ENCODE measurements at regions not wholly inside any gene's neighbourhood (a gene's known extent, or its start where the extent isn't known, plus 50 kb on each side); places are given as distances from the start of the nearest gene placed in this dataset.

DNA sequence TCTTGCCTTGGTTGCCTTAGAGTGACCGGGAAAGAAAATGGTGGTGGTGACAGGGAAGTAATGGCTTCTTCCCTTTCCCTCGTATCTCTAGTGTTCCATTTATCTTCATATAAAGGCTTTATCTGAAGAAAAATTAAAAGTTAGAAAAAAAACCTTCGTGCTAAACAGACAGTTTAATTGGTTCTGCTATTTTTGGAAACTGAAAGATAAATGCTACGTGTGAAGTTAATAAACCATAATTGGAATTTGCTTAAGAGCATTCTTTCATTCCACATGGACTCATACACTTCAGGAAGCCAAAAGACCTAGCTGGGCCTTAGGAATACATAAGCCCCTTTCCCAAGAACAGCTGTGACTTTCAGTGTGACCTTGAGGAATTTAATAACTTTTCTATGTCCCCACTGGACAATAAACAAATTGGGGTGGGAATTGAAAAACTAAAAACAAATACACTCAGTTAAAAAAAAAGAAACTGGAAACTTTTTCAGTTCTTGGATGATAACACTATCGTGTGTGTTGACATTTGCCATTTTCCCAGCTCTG is 818.8 kb upstream of the WWC1 start:
- Histone ChIP-seq H3K4me3 (ENCODE audit: low read depth, low read length) (no peak overlapping the region), H3K36me3 (ENCODE audit: control insufficient read depth, insufficient read depth, low read length) (no peaks in the 10 kb centered on the region), H3K27me3 (ENCODE audit: control insufficient read depth, insufficient read depth, low read length) (no peaks in the 10 kb centered on the region)
- DNase-seq (ENCODE audit: low read depth), result no peak
- TF ChIP-seq, protein P1, sequence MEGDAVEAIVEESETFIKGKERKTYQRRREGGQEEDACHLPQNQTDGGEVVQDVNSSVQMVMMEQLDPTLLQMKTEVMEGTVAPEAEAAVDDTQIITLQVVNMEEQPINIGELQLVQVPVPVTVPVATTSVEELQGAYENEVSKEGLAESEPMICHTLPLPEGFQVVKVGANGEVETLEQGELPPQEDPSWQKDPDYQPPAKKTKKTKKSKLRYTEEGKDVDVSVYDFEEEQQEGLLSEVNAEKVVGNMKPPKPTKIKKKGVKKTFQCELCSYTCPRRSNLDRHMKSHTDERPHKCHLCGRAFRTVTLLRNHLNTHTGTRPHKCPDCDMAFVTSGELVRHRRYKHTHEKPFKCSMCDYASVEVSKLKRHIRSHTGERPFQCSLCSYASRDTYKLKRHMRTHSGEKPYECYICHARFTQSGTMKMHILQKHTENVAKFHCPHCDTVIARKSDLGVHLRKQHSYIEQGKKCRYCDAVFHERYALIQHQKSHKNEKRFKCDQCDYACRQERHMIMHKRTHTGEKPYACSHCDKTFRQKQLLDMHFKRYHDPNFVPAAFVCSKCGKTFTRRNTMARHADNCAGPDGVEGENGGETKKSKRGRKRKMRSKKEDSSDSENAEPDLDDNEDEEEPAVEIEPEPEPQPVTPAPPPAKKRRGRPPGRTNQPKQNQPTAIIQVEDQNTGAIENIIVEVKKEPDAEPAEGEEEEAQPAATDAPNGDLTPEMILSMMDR (IDR thresholded peaks at IDR 0.05; ENCODE audit: insufficient read depth, low read length, poor library complexity, severe bottlenecking), result no peak

DNA sequence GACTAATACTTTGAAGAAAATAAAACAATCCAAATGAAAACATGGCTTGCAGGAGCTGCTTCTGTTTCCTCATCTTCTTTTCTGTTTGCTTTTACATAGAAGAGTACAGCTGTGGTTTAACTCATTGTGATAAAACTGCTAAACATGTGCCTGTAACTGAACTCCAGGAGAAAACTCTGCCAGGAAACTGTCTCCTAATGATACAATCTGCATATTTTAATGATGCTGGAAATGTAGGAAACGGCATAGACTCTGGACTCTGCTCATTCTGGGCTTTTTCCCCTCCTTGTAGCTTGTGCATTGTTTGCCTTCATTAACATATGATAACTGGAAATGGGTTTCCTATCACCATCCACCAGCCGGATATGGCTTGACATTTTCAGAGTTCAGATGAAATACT is 813.3 kb upstream of the WWC1 start:
- no peaks in the 10 kb centered on the region for H3K27me3 ChIP-seq (ENCODE audit: control insufficient read depth, insufficient read depth, low read length)
- DNase-seq (ENCODE audit: low read depth), result no peak
- H3K4me3 ChIP-seq (ENCODE audit: low read depth, low read length), result no peak overlapping the region
- no peaks in the 10 kb centered on the region for H3K36me3 ChIP-seq (ENCODE audit: control insufficient read depth, insufficient read depth, low read length)
- TF ChIP-seq, protein P1 (IDR thresholded peaks at IDR 0.05; ENCODE audit: insufficient read depth, low read length, poor library complexity, severe bottlenecking), result no peak

DNA sequence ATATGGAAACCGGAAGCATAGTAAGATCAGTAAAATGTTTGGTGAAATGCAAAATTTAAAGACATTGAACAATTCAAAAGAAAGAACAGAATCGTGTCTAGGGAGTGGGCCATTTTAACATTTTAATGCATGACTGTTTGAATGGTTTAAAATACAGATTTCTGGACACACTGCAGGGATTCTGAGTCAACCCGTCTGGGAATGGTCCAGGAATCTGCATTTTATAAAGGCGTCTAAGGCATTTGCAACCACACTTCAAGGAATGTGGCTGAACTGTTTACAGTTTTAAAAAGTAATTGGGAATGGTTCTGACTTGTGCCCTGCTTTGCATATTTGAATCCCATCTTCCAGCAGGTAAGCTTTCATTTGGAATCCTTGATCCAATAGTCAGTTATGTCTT is 811.7 kb upstream of the WWC1 start:
- no peaks in the 10 kb centered on the region for H3K27me3 ChIP-seq (ENCODE audit: control insufficient read depth, insufficient read depth, low read length)
- TF ChIP-seq, protein P1 (IDR thresholded peaks at IDR 0.05; ENCODE audit: insufficient read depth, low read length, poor library complexity, severe bottlenecking), result no peak
- no peaks in the 10 kb centered on the region for H3K36me3 ChIP-seq (ENCODE audit: control insufficient read depth, insufficient read depth, low read length)
- no peak for DNase-seq (ENCODE audit: low read depth)
- H3K4me3 ChIP-seq (ENCODE audit: low read depth, low read length), result no peak overlapping the region

DNA sequence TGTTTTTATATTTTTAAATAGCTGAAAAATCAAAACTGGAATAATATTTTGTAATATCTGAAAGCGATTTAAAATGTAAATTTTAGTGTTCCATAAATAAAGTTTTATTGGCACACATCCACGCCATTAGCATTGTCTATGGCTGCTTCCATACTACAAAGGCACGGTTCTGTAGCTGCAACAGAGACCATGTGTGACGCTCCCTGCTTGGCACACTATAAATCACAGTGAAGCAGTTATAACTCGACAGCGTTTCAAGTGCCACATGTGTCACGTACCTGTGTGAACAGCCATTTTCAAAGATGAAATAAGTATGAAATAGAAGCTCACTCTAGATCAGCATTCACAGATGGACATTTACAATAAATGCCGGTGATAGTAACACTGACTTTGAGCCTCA is 810.1 kb upstream of the WWC1 start:
- H3K36me3 ChIP-seq (ENCODE audit: control insufficient read depth, insufficient read depth, low read length), result no peaks in the 10 kb centered on the region
- no peak overlapping the region for H3K4me3 ChIP-seq (ENCODE audit: low read depth, low read length)
- TF ChIP-seq, protein P1 (IDR thresholded peaks at IDR 0.05; ENCODE audit: insufficient read depth, low read length, poor library complexity, severe bottlenecking), result no peak
- no peaks in the 10 kb centered on the region for H3K27me3 ChIP-seq (ENCODE audit: control insufficient read depth, insufficient read depth, low read length)
- DNase-seq (ENCODE audit: low read depth), result no peak

DNA sequence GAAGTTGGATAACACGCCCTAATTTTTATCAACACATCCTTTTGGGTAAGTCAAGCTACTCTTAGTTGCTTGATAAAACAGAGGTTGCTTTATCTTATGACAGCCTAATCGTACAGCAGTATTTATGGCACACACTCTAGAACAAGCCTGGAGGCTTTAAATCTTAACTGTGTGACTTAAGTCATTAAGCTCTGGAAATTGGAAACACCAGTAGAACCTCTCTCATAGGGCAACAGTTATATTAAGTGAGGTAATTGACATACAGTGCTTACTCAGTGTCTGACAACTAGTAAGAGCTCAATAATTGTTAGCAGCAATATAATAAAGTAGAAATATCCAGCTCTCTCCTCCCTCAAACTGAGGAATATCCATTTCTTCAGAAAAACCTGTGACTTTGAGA is 808.9 kb upstream of the WWC1 start:
- Histone ChIP-seq H3K27me3 (ENCODE audit: control insufficient read depth, insufficient read depth, low read length) (no peaks in the 10 kb centered on the region), H3K4me3 (ENCODE audit: low read depth, low read length) (no peak overlapping the region), H3K36me3 (ENCODE audit: control insufficient read depth, insufficient read depth, low read length) (no peaks in the 10 kb centered on the region)
- DNase-seq (ENCODE audit: low read depth), result no peak
- TF ChIP-seq, protein P1 (IDR thresholded peaks at IDR 0.05; ENCODE audit: insufficient read depth, low read length, poor library complexity, severe bottlenecking), result no peak

DNA sequence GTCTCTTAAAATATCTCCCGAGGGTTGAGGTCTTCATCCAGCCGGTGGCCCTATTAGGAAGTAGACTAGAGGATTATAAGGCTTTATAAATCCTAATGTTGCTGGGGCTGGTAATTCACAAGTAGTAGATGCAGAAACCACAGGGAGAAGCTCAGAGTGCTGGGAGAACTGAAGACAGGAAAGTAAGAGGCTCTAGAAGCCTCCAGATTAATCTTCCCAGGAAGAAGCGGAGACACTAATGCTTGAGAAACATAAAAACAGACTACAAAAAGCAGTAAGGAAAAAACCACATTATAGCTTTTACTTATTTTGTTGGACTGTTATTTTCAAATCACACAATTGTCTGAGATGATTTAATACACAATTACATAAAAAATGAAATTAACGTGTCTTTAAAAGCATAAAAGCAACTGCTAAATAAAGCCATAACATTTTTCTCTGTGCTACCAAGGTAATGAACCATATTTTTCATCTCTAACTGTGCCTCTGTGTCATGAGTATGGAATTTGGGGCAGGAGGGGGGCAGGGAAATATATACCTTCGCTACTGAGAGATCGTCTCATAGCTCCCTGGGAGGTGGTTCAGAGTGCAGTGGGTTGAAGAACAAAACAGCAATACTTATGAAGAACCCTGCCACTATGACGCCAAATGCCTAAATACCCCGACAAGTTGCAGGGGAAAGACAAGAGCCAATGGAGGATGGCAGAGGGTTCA is 806.2 kb upstream of the WWC1 start:
- DNase-seq (ENCODE audit: low read depth), result no peak
- Histone ChIP-seq H3K27me3 (ENCODE audit: control insufficient read depth, insufficient read depth, low read length) (no peaks in the 10 kb centered on the region), H3K36me3 (ENCODE audit: control insufficient read depth, insufficient read depth, low read length) (no peaks in the 10 kb centered on the region), H3K4me3 (ENCODE audit: low read depth, low read length) (no peak overlapping the region)
- TF ChIP-seq, protein P1 (IDR thresholded peaks at IDR 0.05; ENCODE audit: insufficient read depth, low read length, poor library complexity, severe bottlenecking), result no peak

Data from kidney epithelial cell (primary cell).